Esophagus squamous epithelium (tissue), 4 donors: ENCODE measurements at regions not wholly inside any gene's neighbourhood (a gene's known extent, or its start where the extent isn't known, plus 50 kb on each side); places are given as distances from the start of the nearest gene placed in this dataset.

Source experiments
- POLR2A ChIP-seq, 4 donors: fragments of 450-650 bp; IDR thresholded peaks; one replicate each; pipeline ENCODE4 v1.6.1; 2017; ENCODE audit warnings: antibody characterized with exemption in 4 of 4, mild to moderate bottlenecking in 4 of 4, moderate library complexity in 3 of 4
- TF ChIP-seq, protein P1 (sequence below), 6 experiments: fragments of 450-650 bp in 4 of 6; fragments of 200-600 bp in 2 of 6; sonication (generic) in 2 of 6; IDR thresholded peaks; one replicate each; pipeline ENCODE4 v1.5.1; 2016 to 2019; ENCODE audit warnings: antibody characterized with exemption in 6 of 6, mild to moderate bottlenecking in 4 of 6, moderate library complexity in 4 of 6

DNA sequence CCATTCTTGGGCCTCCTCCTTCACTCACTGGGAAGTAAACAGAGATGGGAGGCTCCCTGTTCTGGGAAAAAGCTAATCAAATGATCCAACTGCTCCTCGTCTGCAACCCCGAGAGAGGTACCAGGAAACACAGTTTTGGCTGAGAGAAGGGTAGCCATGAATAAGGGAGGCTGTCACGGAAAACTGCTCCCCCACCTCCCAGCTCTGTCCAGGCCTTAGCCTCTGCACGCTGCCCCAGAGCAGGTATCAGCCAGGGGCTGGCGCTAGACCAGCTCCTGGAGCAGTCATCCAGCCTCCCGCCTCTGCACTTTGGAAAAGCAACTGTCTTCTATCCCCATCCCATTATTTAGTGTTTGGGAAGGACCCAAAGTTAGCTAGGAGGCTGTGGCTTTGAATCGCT, 266.1 kb downstream of the NDUFS4 start:
- TF ChIP-seq, protein P1, sequence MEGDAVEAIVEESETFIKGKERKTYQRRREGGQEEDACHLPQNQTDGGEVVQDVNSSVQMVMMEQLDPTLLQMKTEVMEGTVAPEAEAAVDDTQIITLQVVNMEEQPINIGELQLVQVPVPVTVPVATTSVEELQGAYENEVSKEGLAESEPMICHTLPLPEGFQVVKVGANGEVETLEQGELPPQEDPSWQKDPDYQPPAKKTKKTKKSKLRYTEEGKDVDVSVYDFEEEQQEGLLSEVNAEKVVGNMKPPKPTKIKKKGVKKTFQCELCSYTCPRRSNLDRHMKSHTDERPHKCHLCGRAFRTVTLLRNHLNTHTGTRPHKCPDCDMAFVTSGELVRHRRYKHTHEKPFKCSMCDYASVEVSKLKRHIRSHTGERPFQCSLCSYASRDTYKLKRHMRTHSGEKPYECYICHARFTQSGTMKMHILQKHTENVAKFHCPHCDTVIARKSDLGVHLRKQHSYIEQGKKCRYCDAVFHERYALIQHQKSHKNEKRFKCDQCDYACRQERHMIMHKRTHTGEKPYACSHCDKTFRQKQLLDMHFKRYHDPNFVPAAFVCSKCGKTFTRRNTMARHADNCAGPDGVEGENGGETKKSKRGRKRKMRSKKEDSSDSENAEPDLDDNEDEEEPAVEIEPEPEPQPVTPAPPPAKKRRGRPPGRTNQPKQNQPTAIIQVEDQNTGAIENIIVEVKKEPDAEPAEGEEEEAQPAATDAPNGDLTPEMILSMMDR (IDR thresholded peaks at IDR 0.05): no peak
- no peak for TF ChIP-seq POLR2A (IDR thresholded peaks at IDR 0.05)
